A549 (cell line): ENCODE measurements at regions not wholly inside any gene's neighbourhood (a gene's known extent, or its start where the extent isn't known, plus 50 kb on each side); places are given as distances from the start of the nearest gene placed in this dataset.

ENCODE experiments used
- BHLHE40 ChIP-seq: IDR thresholded peaks from 2 replicates; pipeline ENCODE4 v1.6.1; 2012; ENCODE audit warnings: low read depth, low read length, inconsistent platforms
- CEBPB ChIP-seq, 2 experiments: fragments of >200 bp in 1 of 2; sonication (Bioruptor Twin) in 1 of 2; formaldehyde crosslinking in 1 of 2; IDR thresholded peaks; 2 replicates each; pipeline ENCODE4 v1.6.1; 2012 to 2016
- CHD2 ChIP-seq: fragments of 150-350 bp; IDR thresholded peaks from 2 replicates; pipeline ENCODE4 v1.6.1; 2014; ENCODE audit warnings: low read length; ENCODE audit not compliant: partially characterized antibody
- CTCF ChIP-seq: fragments of >200 bp; sonication (Bioruptor Twin); formaldehyde crosslinking; IDR thresholded peaks from 3 replicates; pipeline ENCODE4 v1.5.1; 2016
- KDM5A ChIP-seq: fragments of 200-600 bp; sonication (generic); IDR thresholded peaks from 2 replicates; pipeline ENCODE4 v1.6.1; 2016; ENCODE audit warnings: antibody characterized with exemption, mild to moderate bottlenecking
- MAFK ChIP-seq: fragments of 450-650 bp; IDR thresholded peaks from 2 replicates; pipeline ENCODE4 v1.6.1; 2014; ENCODE audit not compliant: partially characterized antibody
- POLR2A ChIP-seq: IDR thresholded peaks from 2 replicates; pipeline ENCODE4 v1.6.1; 2012; ENCODE audit warnings: mild to moderate bottlenecking, low read length
- RFX5 ChIP-seq: fragments of 450-650 bp; IDR thresholded peaks from 2 replicates; pipeline ENCODE4 v1.7.1; 2014; ENCODE audit warnings: antibody characterized with exemption, mild to moderate bottlenecking, moderate library complexity
- TF ChIP-seq, protein P1 (sequence below): fragments of 250-450 bp; sonication (Bioruptor Pico); IDR thresholded peaks from 2 replicates; pipeline ENCODE4 v1.5.0; 2021; ENCODE audit warnings: mild to moderate bottlenecking, moderate library complexity, borderline replicate concordance
- TF ChIP-seq, protein P2 (sequence below): fragments of 450-650 bp; IDR thresholded peaks from 2 replicates; pipeline ENCODE4 v1.6.1; 2014; ENCODE audit warnings: antibody characterized with exemption

GRCh38 chr1:181143102-181143859 lies 54.8 kb downstream of the IER5 start:
- no peak for TF ChIP-seq CTCF
- no peak for TF ChIP-seq CEBPB (IDR thresholded peaks at IDR 0.05)
- no peak for TF ChIP-seq CHD2
- TF ChIP-seq RFX5, result no peak
- TF ChIP-seq BHLHE40, result no peak
- no peak for TF ChIP-seq MAFK
- no peak for TF ChIP-seq POLR2A
- TF ChIP-seq, protein P1, sequence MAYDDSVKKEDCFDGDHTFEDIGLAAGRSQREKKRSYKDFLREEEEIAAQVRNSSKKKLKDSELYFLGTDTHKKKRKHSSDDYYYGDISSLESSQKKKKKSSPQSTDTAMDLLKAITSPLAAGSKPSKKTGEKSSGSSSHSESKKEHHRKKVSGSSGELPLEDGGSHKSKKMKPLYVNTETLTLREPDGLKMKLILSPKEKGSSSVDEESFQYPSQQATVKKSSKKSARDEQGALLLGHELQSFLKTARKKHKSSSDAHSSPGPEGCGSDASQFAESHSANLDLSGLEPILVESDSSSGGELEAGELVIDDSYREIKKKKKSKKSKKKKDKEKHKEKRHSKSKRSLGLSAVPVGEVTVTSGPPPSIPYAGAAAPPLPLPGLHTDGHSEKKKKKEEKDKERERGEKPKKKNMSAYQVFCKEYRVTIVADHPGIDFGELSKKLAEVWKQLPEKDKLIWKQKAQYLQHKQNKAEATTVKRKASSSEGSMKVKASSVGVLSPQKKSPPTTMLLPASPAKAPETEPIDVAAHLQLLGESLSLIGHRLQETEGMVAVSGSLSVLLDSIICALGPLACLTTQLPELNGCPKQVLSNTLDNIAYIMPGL (CRISPR knock-in tag), result no peak
- TF ChIP-seq KDM5A, result no peak
- TF ChIP-seq, protein P2, sequence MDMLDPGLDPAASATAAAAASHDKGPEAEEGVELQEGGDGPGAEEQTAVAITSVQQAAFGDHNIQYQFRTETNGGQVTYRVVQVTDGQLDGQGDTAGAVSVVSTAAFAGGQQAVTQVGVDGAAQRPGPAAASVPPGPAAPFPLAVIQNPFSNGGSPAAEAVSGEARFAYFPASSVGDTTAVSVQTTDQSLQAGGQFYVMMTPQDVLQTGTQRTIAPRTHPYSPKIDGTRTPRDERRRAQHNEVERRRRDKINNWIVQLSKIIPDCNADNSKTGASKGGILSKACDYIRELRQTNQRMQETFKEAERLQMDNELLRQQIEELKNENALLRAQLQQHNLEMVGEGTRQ, result no peak
